Heart left ventricle (tissue), 16 donors: ENCODE measurements at regions not wholly inside any gene's neighbourhood (a gene's known extent, or its start where the extent isn't known, plus 50 kb on each side); places are given as distances from the start of the nearest gene placed in this dataset.

Source experiments
- ATAC-seq, 4 donors: fragments of 200-7000 bp; cut with Tn5 transposase; one replicate each; pipeline ENCODE4 v1.9.1; 2020 to 2022; ENCODE audit warnings: moderate library complexity in 4 of 4, mild to moderate bottlenecking in 3 of 4, moderate number of reproducible peaks in 1 of 4
- DNase-seq, 5 donors: peaks; one replicate each; pipeline ENCODE4 v3.0.0-alpha.2; 2020
- H3K27ac ChIP-seq, 12 donors: fragments of 200-600 bp; sonication (generic) in 4 of 12; one replicate each; pipeline versions ENCODE4 v1.5.0 to v1.8.0; 2016 to 2022; ENCODE audit warnings: mild to moderate bottlenecking in 2 of 12
- H3K27me3 ChIP-seq, 9 donors: fragments of 200-600 bp; sonication (generic) in 2 of 9; one replicate each; pipeline versions ENCODE4 v1.5.1 to v1.8.0; 2016 to 2022; ENCODE audit warnings: mild to moderate bottlenecking in 3 of 9
- H3K36me3 ChIP-seq, 9 donors: fragments of 200-600 bp; sonication (generic) in 2 of 9; one replicate each; pipeline versions ENCODE4 v1.5.0 to v1.8.0; 2018 to 2022; ENCODE audit warnings: mild to moderate bottlenecking in 2 of 9
- H3K4me1 ChIP-seq, 12 donors: fragments of 200-600 bp; sonication (generic) in 4 of 12; one replicate each; pipeline versions ENCODE4 v1.5.0 to v1.8.0; 2016 to 2022; ENCODE audit warnings: mild to moderate bottlenecking in 3 of 12
- H3K4me3 ChIP-seq, 12 donors: fragments of 200-600 bp; sonication (generic) in 4 of 12; one replicate each; pipeline versions ENCODE4 v1.5.0 to v1.8.0; 2017 to 2022; ENCODE audit warnings: mild to moderate bottlenecking in 9 of 12, moderate library complexity in 4 of 12
- H3K9me3 ChIP-seq, 12 donors: fragments of 200-600 bp; sonication (generic) in 4 of 12; one replicate each; pipeline versions ENCODE4 v1.5.0 to v1.8.0; 2016 to 2022; ENCODE audit warnings: mild to moderate bottlenecking in 1 of 12
- POLR2A ChIP-seq, 2 donors: fragments of 450-650 bp; IDR thresholded peaks; one replicate each; pipeline ENCODE4 v1.6.1; 2017; ENCODE audit warnings: antibody characterized with exemption in 2 of 2, mild to moderate bottlenecking in 2 of 2, moderate library complexity in 2 of 2
- WGBS, 4 donors: extraction: QIAGEN DNeasy Blood & Tissue Kit in 2 of 4; methylation state at CpG; one replicate each; pipeline versions ENCODE4 v1.1.5 to v1.1.7; 2013 to 2018; 5-methylcytosine and 5-hydroxymethylcytosine counted together
- intact Hi-C, 10 donors: fragments of 100-400 bp; cut with DNase I; formaldehyde crosslinking; loops; one replicate each; pipeline versions ENCODE4 v1.11.1 to v1.14.2; 2022
- TF ChIP-seq, protein P1 (sequence below), 12 donors: fragments of 200-600 bp; sonication (generic) in 4 of 12; IDR thresholded peaks; one replicate each; pipeline versions ENCODE4 v1.5.0 to v1.8.0; 2018 to 2022; ENCODE audit warnings: antibody characterized with exemption in 12 of 12, mild to moderate bottlenecking in 5 of 12
- donor health status: ischemic (EF 13 %, LVEDD 7.1; RV severe dilation, severe dysfunction).
- donor health status: healthy with polysubstance abuse.
- donor health status: DM: no; HTN: yes; CAD: no.
- donor health status: DM: no; HTN: no; CAD: no.
- donor health status: ischemic (EF 25% LVEDD 6.9; RV normal size, moderate dysfunction).
- donor health status: ischemic (EF 25% LVEDD 5.7; RV mildly dilated, moderate dysfunction).
- donor health status: healthy.
- donor health status: DM: yes; HTN: yes; CAD: no.
- donor health status: ischemic (EF 35%, LVEDD 5.7; RV mildly dilated, moderate dysfunction).
- donor health status: nonischemic (EF 11% LVEDD 7.7; RV severe dilation, severe dysfunction).
- donor health status: DM: yes; HTN: yes; CAD: no.
- donor health status: PGD.
- donor health status: ischemic (EF 29% LVEDD 5.4; RV normal size, mild dysfunction).
- donor health status: nonischemic (EF 23%, LVEDD 6.1; RV moderate dilation, normal function).

GRCh38 chr1:222457513-222457912 is 90.4 kb downstream of the HHIPL2 start:
- WGBS, 4 donors, result 70 to 83% (median 74%) methylated on average over 1 of the region's 1 CpG
- TF ChIP-seq, protein P1, sequence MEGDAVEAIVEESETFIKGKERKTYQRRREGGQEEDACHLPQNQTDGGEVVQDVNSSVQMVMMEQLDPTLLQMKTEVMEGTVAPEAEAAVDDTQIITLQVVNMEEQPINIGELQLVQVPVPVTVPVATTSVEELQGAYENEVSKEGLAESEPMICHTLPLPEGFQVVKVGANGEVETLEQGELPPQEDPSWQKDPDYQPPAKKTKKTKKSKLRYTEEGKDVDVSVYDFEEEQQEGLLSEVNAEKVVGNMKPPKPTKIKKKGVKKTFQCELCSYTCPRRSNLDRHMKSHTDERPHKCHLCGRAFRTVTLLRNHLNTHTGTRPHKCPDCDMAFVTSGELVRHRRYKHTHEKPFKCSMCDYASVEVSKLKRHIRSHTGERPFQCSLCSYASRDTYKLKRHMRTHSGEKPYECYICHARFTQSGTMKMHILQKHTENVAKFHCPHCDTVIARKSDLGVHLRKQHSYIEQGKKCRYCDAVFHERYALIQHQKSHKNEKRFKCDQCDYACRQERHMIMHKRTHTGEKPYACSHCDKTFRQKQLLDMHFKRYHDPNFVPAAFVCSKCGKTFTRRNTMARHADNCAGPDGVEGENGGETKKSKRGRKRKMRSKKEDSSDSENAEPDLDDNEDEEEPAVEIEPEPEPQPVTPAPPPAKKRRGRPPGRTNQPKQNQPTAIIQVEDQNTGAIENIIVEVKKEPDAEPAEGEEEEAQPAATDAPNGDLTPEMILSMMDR (IDR thresholded peaks at IDR 0.05), result no peak
- TF ChIP-seq POLR2A (IDR thresholded peaks at IDR 0.05), result no peak
- no peak for ATAC-seq
- intact Hi-C loops, result loop anchor here in 9 of 10 donors (5.0 to 10.0 kb wide), 12 partner anchors 283 to 1583 kb away; partner anchors contain the start of genes DUSP10 (in 2 of the 9) and HLX (in 1 of the 9)
- no peak overlapping the region for H3K27ac ChIP-seq
- no peak overlapping the region for H3K4me3 ChIP-seq
- H3K9me3 ChIP-seq, result peaks cover 0 to 20% (median 9%) of the 10 kb centered on the region in 12 donors
- H3K4me1 ChIP-seq, result peaks cover 0 to 12% (median 5%) of the 10 kb centered on the region in 12 donors
- peaks cover 0 to 5% (median 0%) of the 10 kb centered on the region in 9 donors for H3K27me3 ChIP-seq
- no peaks in the 10 kb centered on the region for H3K36me3 ChIP-seq
- DNase-seq, result no peak

- Histone ChIP-seq H3K4me1 (peaks cover 0 to 12% (median 5%) of the 10 kb centered on the region in 12 donors), H3K27ac (no peak overlapping the region), H3K27me3 (peaks cover 0 to 5% (median 0%) of the 10 kb centered on the region in 9 donors), H3K36me3 (no peaks in the 10 kb centered on the region), H3K4me3 (no peak overlapping the region), H3K9me3 (peaks cover 0 to 20% (median 9%) of the 10 kb centered on the region in 12 donors)
- no peak for ATAC-seq
- TF ChIP-seq POLR2A (IDR thresholded peaks at IDR 0.05), result no peak
- TF ChIP-seq, protein P1 (IDR thresholded peaks at IDR 0.05), result no peak
- intact Hi-C loops, result loop anchor here in 9 of 10 donors (5.0 to 10.0 kb wide), 12 partner anchors 282 to 1582 kb away; partner anchors contain the start of genes DUSP10 (in 2 of the 9) and HLX (in 1 of the 9)
- 81 to 91% (median 88%) methylated on average over 1 of the region's 1 CpG for WGBS, 4 donors
- DNase-seq, result no peak
Measured at GRCh38 chr1:222457084-222457483, 90.8 kb downstream of the HHIPL2 start.

DNA sequence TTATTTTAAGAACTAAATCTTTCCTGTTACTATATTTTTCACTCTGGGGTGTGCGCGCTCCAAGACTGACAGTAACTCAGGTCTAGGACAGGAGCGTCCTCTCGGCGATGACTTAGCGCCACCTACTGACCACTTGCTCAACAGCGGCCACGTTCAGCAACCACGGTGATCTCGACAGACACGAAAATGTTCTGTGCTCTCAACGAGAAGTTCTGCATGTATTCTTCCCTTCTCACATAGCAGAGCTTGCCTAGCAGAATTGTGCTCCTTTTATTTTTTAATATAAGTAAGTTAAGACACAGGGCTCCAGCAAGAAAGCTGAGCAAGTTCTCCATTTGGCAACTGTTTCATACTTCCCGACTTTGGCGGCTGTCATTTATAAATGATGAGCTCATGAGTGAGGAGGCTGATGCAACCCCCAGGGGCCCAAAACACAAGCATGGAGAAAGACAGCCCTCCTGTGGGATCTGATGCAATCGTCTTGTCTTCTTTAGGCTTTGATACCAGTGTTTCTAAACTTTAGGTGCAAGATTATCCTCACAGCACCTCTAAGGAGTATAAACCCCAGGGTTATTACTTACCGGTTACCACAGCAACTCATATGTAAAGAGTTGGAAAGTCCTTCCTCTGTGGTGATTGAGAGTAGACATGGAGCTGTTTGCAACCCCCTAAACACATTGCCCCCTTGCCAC is 92.6 kb downstream of the HHIPL2 start:
- intact Hi-C loops, result loop anchor here in 9 of 10 donors (1.0 to 10.0 kb wide), 16 partner anchors 281 to 1581 kb away; partner anchors contain the start of genes DUSP10 (in 2 of the 9) and HLX (in 1 of the 9)
- DNase-seq (peak; percentile 81 to 86 (median 85)), ATAC-seq (peak; percentile 90 to 98 (median 94))
- 3 to 5% (median 5%) methylated on average over 16 of the region's 16 CpGs for WGBS, 4 donors
- TF ChIP-seq POLR2A (IDR thresholded peaks at IDR 0.05), result no peak
- TF ChIP-seq, protein P1 (IDR thresholded peaks at IDR 0.05), result peak; percentile 86 to 97 (median 92)
- Histone ChIP-seq H3K36me3 (no peaks in the 10 kb centered on the region), H3K27ac (peak overlapping the region in 2 of 12 donors; percentile 5 to 30), H3K9me3 (peaks cover 0 to 20% (median 9%) of the 10 kb centered on the region in 12 donors), H3K4me3 (peak overlapping the region in 6 of 12 donors; percentile 0 to 27 (median 14)), H3K27me3 (peaks cover 0 to 2% (median 0%) of the 10 kb centered on the region in 9 donors), H3K4me1 (peaks cover 0 to 12% (median 5%) of the 10 kb centered on the region in 12 donors)

- intact Hi-C loops, result loop anchor here (1.0 to 10.0 kb wide), 19 partner anchors 280 to 1580 kb away; partner anchors contain the start of genes DUSP10 (in 2 of the 10) and HLX (in 1 of the 10)
- Histone ChIP-seq H3K27me3 (no peaks in the 10 kb centered on the region), H3K36me3 (no peaks in the 10 kb centered on the region), H3K9me3 (peaks cover 0 to 20% (median 9%) of the 10 kb centered on the region in 12 donors), H3K4me3 (peak overlapping the region in 6 of 12 donors; percentile 0 to 27 (median 14)), H3K27ac (peak overlapping the region in 3 of 12 donors; percentile 5 to 30 (median 22)), H3K4me1 (peaks cover 0 to 12% (median 5%) of the 10 kb centered on the region in 12 donors)
- peak; percentile 25 to 76 (median 40) for ATAC-seq
- WGBS, 4 donors, result 28 to 44% (median 30%) methylated on average over 13 of the region's 13 CpGs
- TF ChIP-seq, protein P1 (IDR thresholded peaks at IDR 0.05), result no peak
- TF ChIP-seq POLR2A (IDR thresholded peaks at IDR 0.05), result no peak
- DNase-seq, result peak in 2 of 5 donors; percentile 46 to 47
Measured at GRCh38 chr1:222454782-222455181, 93.1 kb downstream of the HHIPL2 start.
